Keratinocyte (primary cell): ENCODE measurements at regions not wholly inside any gene's neighbourhood (a gene's known extent, or its start where the extent isn't known, plus 50 kb on each side); places are given as distances from the start of the nearest gene placed in this dataset.

ENCODE experiments used
- DNase-seq: peaks from one replicate; pipeline ENCODE4 v3.0.0-alpha.2; 2011; ENCODE audit warnings: low read depth, missing footprints, low spot score
- FAIRE-seq: peaks from 2 replicates; lab custom pipeline; 2011; peaks lifted over from hg19 to GRCh38; lab: Jason Lieb, UNC
- H2AFZ ChIP-seq: 2 replicates; pipeline ENCODE4 v1.6.0; 2012; ENCODE audit warnings: low read length, control low read depth, inconsistent platforms; ENCODE audit not compliant: control insufficient read depth
- H3K27ac ChIP-seq: 2 replicates; pipeline ENCODE4 v1.5.1; 2011; ENCODE audit warnings: low read length; ENCODE audit not compliant: control insufficient read depth, insufficient read depth
- H3K27me3 ChIP-seq: 3 replicates; pipeline ENCODE4 v1.6.0; 2011; ENCODE audit warnings: low read length; ENCODE audit not compliant: control insufficient read depth, insufficient read depth; ENCODE audit errors: extremely low read depth
- H3K36me3 ChIP-seq, 2 experiments: 2 replicates in 1 of 2; 3 replicates in 1 of 2; pipeline ENCODE4 v1.5.1; 2011; ENCODE audit warnings: low read length in 2 of 2, mild to moderate bottlenecking in 1 of 2; ENCODE audit not compliant: control insufficient read depth in 2 of 2, insufficient read depth in 2 of 2; ENCODE audit errors: extremely low read depth in 1 of 2
- H3K4me1 ChIP-seq: 3 replicates; pipeline ENCODE4 v1.5.1; 2011; ENCODE audit warnings: low read length; ENCODE audit not compliant: control insufficient read depth, insufficient read depth; ENCODE audit errors: extremely low read depth
- H3K4me2 ChIP-seq: 3 replicates; pipeline ENCODE4 v1.6.0; 2011; ENCODE audit warnings: low read depth, low read length; ENCODE audit not compliant: control insufficient read depth, insufficient read depth; ENCODE audit errors: extremely low read depth
- H3K4me3 ChIP-seq, 3 experiments: fragments of 200-600 bp in 1 of 3; sonication (generic) in 1 of 3; 2 replicates in 2 of 3; 3 replicates in 1 of 3; pipeline ENCODE4 v1.5.1; 2011 to 2016; ENCODE audit warnings: low read length in 3 of 3, mild to moderate bottlenecking in 3 of 3, control low read depth in 2 of 3, inconsistent platforms in 1 of 3, low read depth in 1 of 3, mixed read lengths in 1 of 3, mixed run types in 1 of 3, moderate library complexity in 1 of 3; ENCODE audit not compliant: control insufficient read depth in 2 of 3, insufficient read depth in 2 of 3; ENCODE audit errors: extremely low read depth in 1 of 3
- H3K79me2 ChIP-seq: 2 replicates; pipeline ENCODE4 v1.6.0; 2012; ENCODE audit warnings: low read length; ENCODE audit not compliant: control insufficient read depth, insufficient read depth
- H3K9ac ChIP-seq: 3 replicates; pipeline ENCODE4 v1.6.0; 2011; ENCODE audit warnings: low read length; ENCODE audit not compliant: control insufficient read depth, insufficient read depth; ENCODE audit errors: extremely low read depth
- H3K9me1 ChIP-seq: 3 replicates; pipeline ENCODE4 v1.6.0; 2011; ENCODE audit warnings: low read length; ENCODE audit not compliant: control insufficient read depth, insufficient read depth; ENCODE audit errors: extremely low read depth
- H3K9me3 ChIP-seq: 2 replicates; pipeline ENCODE4 v1.5.1; 2012; ENCODE audit warnings: low read depth, low read length; ENCODE audit not compliant: control insufficient read depth
- H4K20me1 ChIP-seq: 3 replicates; pipeline ENCODE4 v1.6.0; 2011; ENCODE audit warnings: low read length; ENCODE audit not compliant: control insufficient read depth, insufficient read depth; ENCODE audit errors: extremely low read depth
- CTCF ChIP-seq, 3 experiments: IDR thresholded peaks in 1 of 3; conservative IDR thresholded peaks in 1 of 3; optimal IDR thresholded peaks in 1 of 3; 2 replicates in 2 of 3; 3 replicates in 1 of 3; pipeline versions ENCODE3 to v1.5.1; 2011; ENCODE audit warnings: low read length in 3 of 3, mild to moderate bottlenecking in 3 of 3, moderate library complexity in 2 of 3, control low read depth in 1 of 3, inconsistent platforms in 1 of 3; ENCODE audit not compliant: insufficient read depth in 2 of 3; ENCODE audit errors: extremely low read depth in 1 of 3
- EZH2 ChIP-seq: IDR thresholded peaks from one replicate; pipeline ENCODE4 v1.6.1; 2012; ENCODE audit warnings: inconsistent platforms, mild to moderate bottlenecking, low read length, moderate library complexity
- dilution Hi-C: fragments of 300-500 bp; cut with MboI; formaldehyde crosslinking; loops from one replicate; pipeline ENCODE4 v1.7.0; 2020; ENCODE audit warnings: low sequenced_read_pairs; ENCODE audit not compliant: extremely low pct_ligation_motif_present

DNA sequence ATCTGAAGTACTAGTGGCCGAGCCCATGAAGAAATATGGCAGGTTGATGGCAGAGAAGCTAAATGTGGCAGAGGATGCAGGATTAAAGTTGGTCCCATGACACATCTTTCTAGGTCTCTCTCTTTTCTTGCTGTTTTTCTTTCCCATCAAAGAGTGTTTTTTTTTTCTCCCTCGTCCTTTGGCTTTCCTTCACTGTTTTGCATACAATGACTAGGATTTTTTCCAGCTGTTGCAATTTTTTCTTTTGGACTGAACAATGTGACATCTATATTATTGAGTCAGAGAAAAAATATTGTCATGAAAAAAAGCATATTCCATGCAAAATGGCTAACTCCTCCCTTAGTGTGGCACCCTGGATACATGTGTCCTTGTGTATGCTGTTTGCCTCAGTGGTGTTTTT lies 939.5 kb upstream of the FANCL start:
- Histone ChIP-seq H3K36me3 (no peaks in the 10 kb centered on the region), H3K4me3 (no peak overlapping the region), H4K20me1 (no peaks in the 10 kb centered on the region), H3K4me1 (no peaks in the 10 kb centered on the region), H3K79me2 (no peaks in the 10 kb centered on the region), H3K9me1 (no peaks in the 10 kb centered on the region), H3K9ac (no peak overlapping the region), H2AFZ (no peak overlapping the region), H3K9me3 (no peaks in the 10 kb centered on the region), H3K27me3 (no peaks in the 10 kb centered on the region), H3K4me2 (no peak overlapping the region), H3K27ac (no peak overlapping the region)
- no peak for TF ChIP-seq CTCF (optimal IDR thresholded peaks at IDR 0.05 in 1 of 3, IDR thresholded peaks at IDR 0.05 in 1 of 3, conservative IDR thresholded peaks at IDR 0.05 in 1 of 3; ENCODE audit: extremely low read depth in 1 of 3, insufficient read depth in 2 of 3, low read length in 3 of 3)
- TF ChIP-seq EZH2: no peak
- no peak for FAIRE-seq
- dilution Hi-C loops: no loop called here
- DNase-seq: no peak

DNA sequence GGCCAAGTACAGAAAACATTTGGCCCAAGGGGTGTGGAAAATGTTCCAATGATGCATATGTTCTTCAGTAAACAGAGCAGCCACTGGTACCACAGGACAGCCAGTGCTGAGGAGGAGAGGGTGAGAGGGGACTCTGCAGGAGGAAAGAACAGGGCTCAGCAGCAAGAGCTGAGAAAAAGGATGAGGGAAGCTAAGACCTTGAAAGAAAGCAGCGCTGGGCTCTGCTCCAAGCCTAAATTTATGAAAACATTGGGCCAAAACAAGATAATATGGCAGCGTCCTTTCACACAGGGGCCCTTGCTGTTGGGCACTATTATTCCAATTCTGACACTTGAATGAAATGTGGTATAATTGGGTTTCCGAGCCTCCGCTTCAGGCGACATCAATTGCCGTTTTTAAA lies 939.0 kb upstream of the FANCL start:
- TF ChIP-seq CTCF (optimal IDR thresholded peaks at IDR 0.05 in 1 of 3, IDR thresholded peaks at IDR 0.05 in 1 of 3, conservative IDR thresholded peaks at IDR 0.05 in 1 of 3; ENCODE audit: extremely low read depth in 1 of 3, insufficient read depth in 2 of 3, low read length in 3 of 3): no peak
- TF ChIP-seq EZH2: no peak
- Histone ChIP-seq H3K27ac (no peak overlapping the region), H4K20me1 (no peaks in the 10 kb centered on the region), H3K9me1 (no peaks in the 10 kb centered on the region), H2AFZ (no peak overlapping the region), H3K36me3 (no peaks in the 10 kb centered on the region), H3K79me2 (no peaks in the 10 kb centered on the region), H3K4me2 (no peak overlapping the region), H3K4me1 (no peaks in the 10 kb centered on the region), H3K27me3 (no peaks in the 10 kb centered on the region), H3K9ac (no peak overlapping the region), H3K9me3 (no peaks in the 10 kb centered on the region), H3K4me3 (no peak overlapping the region)
- no peak for DNase-seq
- dilution Hi-C loops: no loop called here
- no peak for FAIRE-seq
